A673 (cell line): ENCODE measurements at regions not wholly inside any gene's neighbourhood (a gene's known extent, or its start where the extent isn't known, plus 50 kb on each side); places are given as distances from the start of the nearest gene placed in this dataset.

ENCODE experiments used
- BruUV-seq: library from RNA; stranded (reverse); fragments of 400-500 nt; replicated peaks from 2 replicates; lab custom pipeline; 2021; lab: Mats Ljungman, UMichigan
- CTCF ChIA-PET: fragments of 300-600 bp; sonication (Branson Sonifier 250); formaldehyde crosslinking; loops from one replicate; lab custom pipeline; 2022; ENCODE audit warnings: antibody characterized with exemption; lab: Charles Lee
- POLR2A ChIA-PET: fragments of 300-600 bp; sonication (Branson Sonifier 250); formaldehyde crosslinking; loops from one replicate; lab custom pipeline; 2022; ENCODE audit warnings: antibody characterized with exemption; ENCODE audit not compliant: low non-redundant PET; lab: Charles Lee
- DNase-seq: peaks from one replicate; pipeline ENCODE4 v3.0.0-alpha.2; 2015; ENCODE audit warnings: low spot score
- H3K27ac ChIP-seq: fragments of 200-600 bp; sonication (generic); 2 replicates; pipeline ENCODE4 v1.5.1; 2016; ENCODE audit warnings: mixed run types, low read depth, mild to moderate bottlenecking, mixed read lengths, antibody characterized with exemption, low read length; ENCODE audit not compliant: poor library complexity, severe bottlenecking
- H3K27me3 ChIP-seq: fragments of 200-600 bp; sonication (generic); replicated peaks from 2 replicates; pipeline ENCODE4 v1.6.1; 2017; ENCODE audit warnings: mixed run types, low read depth, mild to moderate bottlenecking, mixed read lengths, antibody characterized with exemption, low read length; ENCODE audit not compliant: insufficient read depth, poor library complexity
- H3K36me3 ChIP-seq: fragments of 200-600 bp; sonication (generic); 2 replicates; pipeline ENCODE4 v1.6.1; 2016; ENCODE audit warnings: mixed run types, mild to moderate bottlenecking, mixed read lengths, antibody characterized with exemption, low read length; ENCODE audit not compliant: insufficient read depth, poor library complexity, severe bottlenecking
- H3K4me1 ChIP-seq: fragments of 200-600 bp; sonication (generic); 2 replicates; pipeline ENCODE4 v1.6.1; 2017; ENCODE audit warnings: mixed run types, mild to moderate bottlenecking, mixed read lengths, antibody characterized with exemption, low read length; ENCODE audit not compliant: insufficient read depth, poor library complexity, severe bottlenecking
- H3K4me3 ChIP-seq: fragments of 200-600 bp; sonication (generic); 2 replicates; pipeline ENCODE4 v1.5.1; 2016; ENCODE audit warnings: low read depth, mixed run types, mild to moderate bottlenecking, mixed read lengths, low read length; ENCODE audit not compliant: poor library complexity, severe bottlenecking
- H3K9me3 ChIP-seq: fragments of 200-600 bp; sonication (generic); 2 replicates; pipeline ENCODE4 v1.6.1; 2016; ENCODE audit warnings: mixed run types, low read depth, mild to moderate bottlenecking, mixed read lengths, antibody characterized with exemption, low read length; ENCODE audit not compliant: poor library complexity, severe bottlenecking
- EZH2 ChIP-seq: fragments of 200-600 bp; sonication (generic); IDR thresholded peaks from 2 replicates; pipeline ENCODE4 v1.6.1; 2017; ENCODE audit warnings: borderline replicate concordance, low read depth, mild to moderate bottlenecking, mixed read lengths, antibody characterized with exemption, low read length; ENCODE audit not compliant: poor library complexity, severe bottlenecking
- intact Hi-C: fragments of 100-400 bp; cut with micrococcal nuclease; formaldehyde crosslinking; loops from one replicate; pipeline ENCODE4 v1.10.0; 2022; ENCODE audit not compliant: unreplicated experiment
- TF ChIP-seq, protein P1 (sequence below): fragments of 300-800, 200-600 bp; sonication (generic); conservative IDR thresholded peaks from 2 replicates; pipeline ENCODE4 v1.5.1; 2017; ENCODE audit warnings: low read depth, mild to moderate bottlenecking, antibody characterized with exemption, low read length, moderate library complexity, mixed read lengths

- BruUV-seq = no TSS peak
- no peaks in the 10 kb centered on the region for H3K4me1 ChIP-seq
- H3K4me3 ChIP-seq = no peak overlapping the region
- H3K36me3 ChIP-seq = no peaks in the 10 kb centered on the region
- ChIA-PET CTCF (no interaction called here), POLR2A (no interaction called here)
- no peaks in the 10 kb centered on the region for H3K27me3 ChIP-seq
- TF ChIP-seq, protein P1, sequence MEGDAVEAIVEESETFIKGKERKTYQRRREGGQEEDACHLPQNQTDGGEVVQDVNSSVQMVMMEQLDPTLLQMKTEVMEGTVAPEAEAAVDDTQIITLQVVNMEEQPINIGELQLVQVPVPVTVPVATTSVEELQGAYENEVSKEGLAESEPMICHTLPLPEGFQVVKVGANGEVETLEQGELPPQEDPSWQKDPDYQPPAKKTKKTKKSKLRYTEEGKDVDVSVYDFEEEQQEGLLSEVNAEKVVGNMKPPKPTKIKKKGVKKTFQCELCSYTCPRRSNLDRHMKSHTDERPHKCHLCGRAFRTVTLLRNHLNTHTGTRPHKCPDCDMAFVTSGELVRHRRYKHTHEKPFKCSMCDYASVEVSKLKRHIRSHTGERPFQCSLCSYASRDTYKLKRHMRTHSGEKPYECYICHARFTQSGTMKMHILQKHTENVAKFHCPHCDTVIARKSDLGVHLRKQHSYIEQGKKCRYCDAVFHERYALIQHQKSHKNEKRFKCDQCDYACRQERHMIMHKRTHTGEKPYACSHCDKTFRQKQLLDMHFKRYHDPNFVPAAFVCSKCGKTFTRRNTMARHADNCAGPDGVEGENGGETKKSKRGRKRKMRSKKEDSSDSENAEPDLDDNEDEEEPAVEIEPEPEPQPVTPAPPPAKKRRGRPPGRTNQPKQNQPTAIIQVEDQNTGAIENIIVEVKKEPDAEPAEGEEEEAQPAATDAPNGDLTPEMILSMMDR = no peak
- TF ChIP-seq EZH2 = no peak
- H3K27ac ChIP-seq = no peak overlapping the region
- intact Hi-C loops = no loop called here
- no peak for DNase-seq
- no peaks in the 10 kb centered on the region for H3K9me3 ChIP-seq
Measured at GRCh38 chr15:53108319-53108718, 318.2 kb upstream of the ONECUT1 start.

DNA sequence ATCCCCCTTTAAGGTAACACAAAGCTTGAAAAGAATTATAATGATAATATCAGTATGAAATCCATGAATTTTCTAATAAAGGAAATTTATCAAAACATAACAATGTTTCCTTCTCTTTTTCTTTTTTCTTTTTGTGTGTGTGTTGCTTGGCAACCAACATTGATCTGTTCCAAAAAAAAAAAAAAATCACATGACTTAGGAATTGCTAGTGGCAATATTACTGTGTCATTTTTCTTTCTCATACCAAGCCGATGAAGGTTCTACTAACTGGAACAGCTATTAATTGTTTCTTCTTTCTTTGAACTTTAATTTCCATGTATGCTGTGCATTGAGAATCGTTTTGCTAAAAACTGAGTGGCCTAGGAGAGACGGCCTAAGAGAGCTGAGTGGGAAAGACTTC, 317.7 kb upstream of the ONECUT1 start:
- Histone ChIP-seq H3K27me3 (no peaks in the 10 kb centered on the region), H3K4me3 (no peak overlapping the region), H3K9me3 (no peaks in the 10 kb centered on the region), H3K36me3 (no peaks in the 10 kb centered on the region), H3K4me1 (no peaks in the 10 kb centered on the region), H3K27ac (no peak overlapping the region)
- intact Hi-C loops = no loop called here
- BruUV-seq = no TSS peak
- ChIA-PET POLR2A (no interaction called here), CTCF (no interaction called here)
- no peak for TF ChIP-seq EZH2
- TF ChIP-seq, protein P1 = no peak
- DNase-seq = no peak

DNA sequence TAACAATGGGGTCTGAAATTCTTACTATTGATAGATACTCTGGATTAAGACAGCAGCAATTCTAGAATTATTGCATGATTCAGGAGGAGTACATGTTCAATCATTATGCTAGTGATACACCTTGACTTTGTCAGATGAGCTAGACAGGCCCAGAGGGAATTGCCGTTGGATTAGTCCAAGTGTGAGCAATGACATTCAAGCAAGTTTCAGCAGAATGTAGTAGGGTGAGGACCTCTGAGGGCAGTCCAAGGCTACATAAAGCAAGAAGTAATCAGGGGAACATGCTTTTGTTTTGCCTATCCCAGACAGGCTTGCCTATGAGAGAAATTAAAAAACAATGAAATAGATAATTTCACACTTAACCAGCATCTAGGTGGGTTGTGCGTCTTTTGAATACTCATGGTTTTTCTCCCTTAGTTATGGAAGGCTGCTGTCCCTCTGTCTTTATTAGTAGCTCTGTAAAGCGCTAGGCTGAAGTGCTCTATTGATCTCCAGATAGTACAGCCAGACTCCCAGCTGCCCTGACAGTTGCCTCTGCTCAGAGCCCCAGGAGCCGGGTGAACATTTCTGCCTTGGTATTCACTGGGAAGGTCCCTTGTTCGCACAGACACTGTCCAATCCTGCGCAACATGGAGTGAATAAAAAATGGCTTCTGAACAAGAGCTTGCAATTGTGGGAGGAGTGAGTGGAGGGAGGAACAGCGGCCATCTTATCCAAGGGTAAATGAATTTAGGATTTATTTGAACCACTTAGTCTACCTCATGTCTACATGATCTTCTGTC, 316.6 kb upstream of the ONECUT1 start:
- Histone ChIP-seq H3K4me1 (no peaks in the 10 kb centered on the region), H3K4me3 (no peak overlapping the region), H3K27me3 (no peaks in the 10 kb centered on the region), H3K9me3 (no peaks in the 10 kb centered on the region), H3K36me3 (no peaks in the 10 kb centered on the region), H3K27ac (no peak overlapping the region)
- no peak for DNase-seq
- TF ChIP-seq, protein P1 = no peak
- no peak for TF ChIP-seq EZH2
- intact Hi-C loops = no loop called here
- POLR2A ChIA-PET = no interaction called here
- BruUV-seq = no TSS peak
- CTCF ChIA-PET = no interaction called here
